ENCODE measurements at regions not wholly inside any gene's neighbourhood (a gene's known extent, or its start where the extent isn't known, plus 50 kb on each side); places are given as distances from the start of the nearest gene placed in this dataset.

- no peak for DNase-seq
These were observed 56.5 kb downstream of the IRX6 start for GRCh38 chr16:55380485-55380884.

DNA sequence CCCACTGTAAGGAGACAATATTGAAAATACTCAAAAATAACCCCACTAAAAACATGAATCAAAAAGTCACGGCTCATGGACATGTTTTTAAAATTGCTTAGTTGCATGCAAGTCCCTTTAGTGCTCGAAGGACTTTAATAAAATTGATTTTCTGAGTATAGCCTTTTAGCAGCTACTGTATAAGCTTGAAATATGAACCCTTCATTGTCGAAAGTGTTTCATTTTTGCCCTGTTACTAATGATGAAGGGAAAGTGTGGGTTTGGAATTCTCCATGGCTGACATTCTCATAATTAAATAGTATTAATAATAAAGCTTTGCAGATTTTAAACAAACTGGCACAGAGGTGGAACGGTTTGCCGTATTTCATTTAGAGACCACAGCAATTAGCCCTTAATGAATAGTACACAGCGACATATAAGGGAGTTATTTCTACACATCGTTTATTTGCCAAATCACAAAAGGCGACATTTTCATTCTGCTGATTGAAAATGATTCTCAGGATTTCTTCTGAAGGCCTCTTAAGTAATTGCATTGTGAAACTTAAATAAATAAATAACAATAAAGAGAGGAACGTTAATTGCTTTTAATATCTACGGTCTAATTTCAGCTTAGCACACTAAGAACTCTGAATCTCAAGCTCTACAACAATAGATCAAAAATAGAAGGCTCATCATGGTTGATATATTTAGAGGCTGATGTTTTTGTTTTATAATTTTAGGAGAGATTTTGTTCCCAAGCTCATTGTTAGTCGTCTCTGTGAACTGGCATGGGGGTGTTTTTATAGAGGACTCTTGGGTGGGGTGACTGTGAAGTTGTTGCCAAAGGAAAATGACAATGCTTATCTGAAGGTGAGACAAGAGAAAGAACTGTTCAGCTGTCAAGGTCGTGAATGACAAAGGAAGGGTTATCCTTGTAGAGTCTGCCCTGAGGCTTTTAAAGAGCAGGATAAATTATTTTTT lies 60.6 kb downstream of the IRX6 start:
- no peak for DNase-seq

DNA sequence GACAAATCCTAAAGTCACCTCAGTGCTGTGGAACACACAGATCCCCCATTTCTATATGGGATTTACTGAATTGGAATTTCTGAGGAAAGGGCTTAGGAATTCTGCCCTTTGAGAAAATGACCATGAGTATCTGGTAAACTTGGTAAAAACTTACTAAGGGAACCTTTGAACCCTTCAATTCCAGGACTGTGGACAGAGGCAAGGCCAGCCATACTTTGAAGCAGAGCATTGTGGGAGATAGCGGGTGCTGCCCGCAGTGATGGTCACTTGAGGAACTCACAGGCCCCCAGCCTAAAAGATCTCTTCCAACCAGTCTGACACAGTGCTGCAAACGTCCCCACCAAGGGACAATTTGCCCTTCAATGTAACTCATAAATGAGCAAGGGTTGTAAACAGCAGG lies 61.4 kb downstream of the IRX6 start:
- no peak for DNase-seq

- no peak for DNase-seq
These were observed 62.7 kb downstream of the IRX6 start for GRCh38 chr16:55386534-55387296.

DNA sequence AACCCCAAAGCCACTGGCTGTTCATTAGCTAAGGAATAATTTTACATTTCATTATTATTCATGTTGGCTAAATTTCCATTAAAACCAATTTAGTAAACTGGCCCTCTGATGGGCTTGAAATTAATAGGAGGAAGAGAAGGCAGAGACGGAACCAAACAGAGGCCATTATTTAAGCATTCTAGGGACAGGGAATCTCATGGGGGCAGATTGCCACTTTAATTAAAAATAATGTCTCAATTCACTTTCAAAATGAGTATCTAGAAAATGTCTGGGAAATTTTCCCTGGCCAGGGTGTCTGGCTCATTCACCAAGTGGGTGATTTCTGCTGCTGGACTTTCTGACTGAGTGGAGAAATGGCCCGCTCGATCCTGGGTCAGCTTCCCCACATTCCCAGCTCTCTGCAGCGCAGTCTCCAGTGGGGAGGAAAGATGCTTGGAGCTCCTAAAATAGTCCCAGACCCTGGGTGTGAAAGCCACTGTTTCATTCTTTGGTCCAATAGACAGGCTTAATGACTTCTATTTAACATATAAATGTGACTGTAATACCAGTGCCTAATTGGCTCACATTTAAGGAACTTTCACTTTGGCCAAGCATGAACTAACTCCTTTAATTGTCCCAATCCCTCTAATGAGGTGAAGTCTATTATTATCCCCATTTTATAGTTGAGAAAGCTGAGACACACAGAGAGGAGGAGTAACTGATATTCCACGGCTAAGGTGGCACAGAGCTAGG lies 64.3 kb downstream of the IRX6 start:
- peak in 5 of 58 donors; percentile 2 to 7 (median 4) for DNase-seq

GRCh38 chr16:55389426-55390073 lies 65.5 kb downstream of the IRX6 start:
- peak in 23 of 58 donors; percentile 1 to 50 (median 12) for DNase-seq

DNA sequence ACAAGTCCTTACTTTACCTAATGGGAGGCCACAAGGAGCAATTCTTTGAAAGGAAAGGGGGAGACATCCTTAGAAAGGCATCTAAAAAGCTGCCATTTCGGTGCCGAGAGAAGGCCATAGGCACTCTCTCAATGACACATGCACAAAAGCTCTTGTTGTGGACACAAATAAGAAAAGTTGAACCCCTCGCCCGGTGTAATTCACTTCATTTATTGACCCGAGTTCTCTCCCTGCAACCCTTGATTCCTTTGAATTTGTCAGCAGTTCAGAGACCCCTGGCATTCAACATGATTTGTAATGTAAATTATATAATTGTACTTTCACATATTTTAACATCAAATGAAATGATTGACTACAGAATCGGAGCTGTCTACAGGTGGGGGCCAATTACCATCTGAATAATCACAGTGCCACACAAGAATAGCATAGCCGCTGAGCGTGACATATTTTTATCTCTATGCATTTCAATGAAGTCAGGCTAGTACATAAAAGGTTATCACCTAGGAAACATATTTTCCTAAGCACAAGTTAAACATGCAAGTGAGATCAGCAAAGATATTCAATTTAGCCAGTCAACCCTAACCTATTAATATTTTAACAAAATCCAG lies 66.7 kb downstream of the IRX6 start:
- DNase-seq: no peak

GRCh38 chr16:55391760-55392375 lies 67.9 kb downstream of the IRX6 start:
- no peak for DNase-seq

DNA sequence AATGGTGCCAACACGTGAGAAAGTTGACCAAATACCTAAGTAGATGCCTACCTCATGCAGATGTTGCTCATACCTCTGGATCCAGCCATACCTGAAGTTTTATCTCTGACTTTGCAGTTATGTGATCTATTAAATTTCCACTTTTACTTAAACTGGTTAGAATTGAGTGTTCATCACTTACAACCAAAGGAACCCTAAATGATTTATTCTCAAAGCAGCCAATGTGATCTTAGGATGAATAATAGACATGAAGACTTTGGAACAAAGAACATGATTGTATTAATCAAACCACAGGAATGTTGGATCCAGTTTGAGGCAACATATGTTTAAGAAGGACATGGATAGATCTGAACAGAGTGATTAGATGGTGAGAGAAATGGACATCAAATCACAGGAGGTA lies 68.7 kb downstream of the IRX6 start:
- DNase-seq: no peak

GRCh38 chr16:55393991-55394390 lies 70.0 kb downstream of the IRX6 start:
- peak in 19 of 58 donors; percentile 0 to 43 (median 10) for DNase-seq

DNA sequence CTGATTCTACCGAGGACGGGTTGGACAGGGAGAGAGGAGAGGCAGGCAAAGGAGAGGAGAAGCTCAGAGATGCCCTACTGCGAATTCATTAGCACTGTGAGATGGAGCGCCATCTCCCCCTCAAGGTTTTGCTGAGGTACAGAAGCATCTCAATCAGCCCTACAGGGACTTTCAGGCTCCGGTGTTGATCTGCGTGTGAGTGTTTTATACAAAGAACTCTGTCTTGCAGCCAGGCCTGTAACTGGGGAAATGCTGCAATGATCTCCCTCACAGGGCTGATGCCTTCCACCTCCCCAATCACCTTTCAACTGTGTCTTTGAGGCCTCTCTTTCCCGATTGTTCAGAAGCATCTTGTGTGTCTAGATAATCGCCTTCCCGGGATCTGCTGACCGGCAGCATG lies 74.8 kb downstream of the IRX6 start:
- DNase-seq: no peak

GRCh38 chr16:55399911-55400310 lies 75.9 kb downstream of the IRX6 start:
- DNase-seq: no peak

DNA sequence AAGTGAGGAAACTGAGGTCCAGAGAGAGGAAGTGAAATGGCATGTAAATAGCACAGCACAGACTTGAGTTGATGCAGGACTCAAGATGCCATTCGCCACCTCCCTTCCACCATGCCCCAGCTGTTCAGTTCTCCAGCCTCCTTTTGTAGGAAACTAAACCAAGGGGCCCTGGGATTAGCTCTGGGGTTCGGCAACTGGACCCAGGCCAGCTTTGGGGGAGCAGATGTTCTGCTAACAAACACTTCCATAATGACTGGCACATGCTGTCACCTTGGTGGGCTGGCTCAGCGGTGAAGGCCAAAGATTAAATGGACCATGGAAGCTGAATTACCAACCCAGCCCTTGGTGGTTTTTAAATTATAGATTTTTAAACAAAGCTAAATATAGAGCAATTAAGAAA lies 77.0 kb downstream of the IRX6 start:
- DNase-seq: no peak

- no peak for DNase-seq
These were observed 75.5 kb upstream of the MMP2 start for GRCh38 chr16:55403464-55403863.

- no peak for DNase-seq
These were observed 72.3 kb upstream of the MMP2 start for GRCh38 chr16:55406651-55407050.

- DNase-seq: no peak
These were observed 70.3 kb upstream of the MMP2 start for GRCh38 chr16:55408661-55409060.

DNA sequence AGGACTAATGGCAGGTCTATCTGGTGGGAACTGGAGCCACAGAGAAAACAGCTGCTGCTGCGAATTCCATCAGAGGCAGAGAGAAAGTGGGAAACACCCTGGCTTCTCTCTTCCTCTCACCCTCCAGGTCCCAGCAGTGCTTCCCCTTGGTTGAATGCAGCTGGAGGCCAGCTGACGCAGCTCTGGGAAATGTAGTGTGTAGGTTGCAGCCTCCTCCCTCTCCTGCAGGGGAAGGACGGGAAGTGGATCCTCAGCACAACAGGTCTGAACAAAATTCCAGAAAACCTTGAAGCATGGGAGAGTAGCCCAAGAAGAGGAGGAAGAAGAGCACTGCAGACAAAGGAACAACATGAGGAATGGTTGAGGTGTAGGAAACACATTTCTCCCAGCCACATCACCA lies 67.8 kb upstream of the MMP2 start:
- no peak for DNase-seq

GRCh38 chr16:55418586-55418985 lies 60.4 kb upstream of the MMP2 start:
- no peak for DNase-seq

DNA sequence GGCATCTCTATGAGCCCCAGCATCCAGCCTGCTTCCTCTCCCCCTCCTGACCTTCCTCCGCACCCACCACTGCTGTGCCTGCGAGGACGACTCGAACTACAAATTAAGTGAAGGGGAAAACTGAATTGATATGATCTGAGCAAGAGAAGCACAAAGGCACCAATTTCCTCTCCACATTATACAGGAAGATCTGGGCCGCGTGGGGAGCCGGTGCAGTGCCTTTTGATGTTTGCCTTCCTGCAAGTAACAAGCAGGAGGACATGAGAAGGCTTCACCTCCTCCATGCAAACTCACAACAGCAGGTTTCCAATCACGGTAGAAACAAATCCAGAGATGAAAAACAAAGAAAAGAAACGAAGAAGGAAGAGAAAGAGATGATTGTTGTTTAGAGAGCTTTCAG lies 57.8 kb upstream of the MMP2 start:
- no peak for DNase-seq

DNA sequence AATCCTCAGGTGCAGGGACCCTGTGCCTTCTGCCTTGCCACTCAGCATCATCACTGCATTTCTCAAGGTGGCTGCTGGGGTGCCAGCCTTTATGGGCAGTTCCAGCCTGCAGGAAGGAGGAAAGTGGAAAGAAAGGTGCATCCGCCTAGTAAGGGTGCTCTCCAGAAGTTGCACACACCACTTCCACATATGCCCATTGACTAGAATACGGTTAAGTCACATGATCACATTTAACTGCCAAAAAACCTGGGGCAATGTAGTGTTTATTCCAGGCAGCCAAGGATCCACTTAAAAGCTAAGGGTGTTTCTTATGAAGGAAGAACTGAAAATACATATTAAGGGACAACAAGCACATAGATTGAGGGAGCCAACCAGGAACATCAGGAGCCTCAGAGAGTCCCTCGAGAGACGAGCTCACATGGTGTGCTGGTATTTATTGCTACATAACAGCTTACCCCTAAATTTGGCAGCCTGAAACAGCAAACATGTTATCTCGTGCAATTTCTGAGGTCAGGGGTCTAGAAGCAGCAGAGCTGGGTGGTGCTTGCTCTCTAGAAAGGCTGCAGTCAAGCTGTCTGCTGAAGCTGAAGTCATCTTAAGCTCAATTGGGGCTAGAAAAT lies 52.0 kb upstream of the MMP2 start:
- DNase-seq: no peak
